ENCODE measurements at regions not wholly inside any gene's neighbourhood (a gene's known extent, or its start where the extent isn't known, plus 50 kb on each side); places are given as distances from the start of the nearest gene placed in this dataset.

DNA sequence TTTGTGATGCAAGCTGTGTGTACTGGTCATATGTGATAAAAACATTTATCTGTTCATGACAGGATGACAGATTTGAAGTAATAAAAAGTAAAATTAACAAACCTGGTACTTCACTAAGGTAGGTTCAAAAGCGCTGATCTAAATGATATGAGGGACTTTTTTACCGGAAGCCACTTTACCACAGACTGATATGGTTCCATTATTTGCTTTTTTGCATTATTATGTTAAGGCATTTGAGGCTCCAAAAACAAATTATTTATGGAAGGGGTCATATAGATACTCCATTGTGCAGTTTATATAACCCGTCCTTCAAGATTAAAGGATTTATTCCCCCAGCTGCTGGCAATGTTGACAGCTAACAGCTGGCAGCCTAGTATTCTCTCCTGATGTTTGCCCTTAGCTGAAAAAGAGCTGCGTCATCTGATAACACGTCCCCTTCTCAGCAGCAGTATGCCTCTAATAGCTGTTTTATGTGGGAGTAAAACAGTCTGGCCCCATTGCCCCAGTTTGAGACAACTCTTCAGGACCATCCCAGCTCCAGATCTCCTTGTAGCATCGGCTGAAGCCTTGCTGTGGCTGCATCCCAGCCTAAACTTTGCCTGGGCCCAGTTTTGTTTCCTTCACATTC, 84.8 kb upstream of the XIRP2 start:
- Histone ChIP-seq H3K4me1 (peaks cover 5% of the 10 kb centered on the region), H3K4me3 (no peak overlapping the region), H3K27me3 (ENCODE audit: low read depth) (no peaks in the 10 kb centered on the region), H3K27ac (peak overlapping the region; percentile 2), H3K36me3 (no peaks in the 10 kb centered on the region), H3K9me3 (no peaks in the 10 kb centered on the region)
- no peak for ATAC-seq
- TF ChIP-seq CTCF (IDR thresholded peaks at IDR 0.05) = no peak
- intact Hi-C loops (cut with DNase I) = no loop called here
- DNase-seq = no peak

DNA sequence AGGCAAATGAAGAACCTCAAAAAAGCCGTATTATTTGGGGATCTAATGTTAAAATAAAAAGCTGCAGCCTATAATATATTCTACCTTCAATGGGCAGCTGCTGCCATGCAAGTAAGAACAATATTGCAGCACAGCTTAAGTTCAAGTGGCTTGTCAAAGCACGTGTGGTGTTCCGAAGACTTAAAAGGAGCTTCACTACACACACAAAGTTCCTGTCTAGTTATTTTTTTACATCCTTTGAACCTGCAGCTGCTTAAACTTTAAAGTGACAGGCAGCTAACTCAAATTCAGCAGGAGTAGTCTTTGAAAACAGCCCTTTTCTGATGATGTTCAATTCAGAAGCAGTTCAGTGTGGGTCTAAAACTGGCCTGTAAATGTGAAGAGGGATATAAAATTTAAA, 85.8 kb upstream of the XIRP2 start:
- peaks cover 5% of the 10 kb centered on the region for H3K4me1 ChIP-seq
- H3K27me3 ChIP-seq (ENCODE audit: low read depth) = no peaks in the 10 kb centered on the region
- no peak overlapping the region for H3K4me3 ChIP-seq
- no peak for DNase-seq
- H3K36me3 ChIP-seq = no peaks in the 10 kb centered on the region
- intact Hi-C loops (cut with DNase I) = no loop called here
- no peak overlapping the region for H3K27ac ChIP-seq
- TF ChIP-seq CTCF (IDR thresholded peaks at IDR 0.05) = no peak
- H3K9me3 ChIP-seq = no peaks in the 10 kb centered on the region
- ATAC-seq = no peak

DNA sequence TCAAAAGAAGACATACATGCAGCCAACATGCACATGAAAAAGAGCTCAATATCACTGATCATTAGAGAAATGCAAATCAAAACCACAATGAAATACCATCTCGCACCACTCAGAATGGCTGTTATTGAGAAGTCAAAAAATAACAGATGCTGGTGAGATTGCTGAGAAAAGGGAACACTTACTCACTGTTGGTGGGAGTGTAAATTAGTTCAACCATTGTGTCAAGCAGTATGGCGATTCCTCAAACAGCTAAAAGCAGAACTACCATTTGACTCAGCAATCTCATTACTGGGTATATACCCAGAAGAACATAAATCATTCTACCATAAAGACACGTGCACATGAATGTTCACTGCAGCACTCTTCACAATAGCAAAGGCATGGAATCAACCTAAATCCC, 95.5 kb upstream of the XIRP2 start:
- no peaks in the 10 kb centered on the region for H3K9me3 ChIP-seq
- no peak overlapping the region for H3K27ac ChIP-seq
- TF ChIP-seq CTCF (IDR thresholded peaks at IDR 0.05) = no peak
- H3K27me3 ChIP-seq (ENCODE audit: low read depth) = no peaks in the 10 kb centered on the region
- intact Hi-C loops (cut with DNase I) = no loop called here
- H3K4me3 ChIP-seq = no peak overlapping the region
- no peaks in the 10 kb centered on the region for H3K36me3 ChIP-seq
- no peaks in the 10 kb centered on the region for H3K4me1 ChIP-seq
- DNase-seq (no peak), ATAC-seq (no peak)

GRCh38 chr2:166786707-166787106, 101.6 kb upstream of the XIRP2 start:
- H3K36me3 ChIP-seq = no peaks in the 10 kb centered on the region
- TF ChIP-seq CTCF (IDR thresholded peaks at IDR 0.05) = no peak
- no peak overlapping the region for H3K27ac ChIP-seq
- intact Hi-C loops (cut with DNase I) = no loop called here
- H3K4me3 ChIP-seq = no peak overlapping the region
- no peak for DNase-seq
- H3K9me3 ChIP-seq = no peaks in the 10 kb centered on the region
- H3K27me3 ChIP-seq (ENCODE audit: low read depth) = no peaks in the 10 kb centered on the region
- ATAC-seq = no peak
- H3K4me1 ChIP-seq = no peaks in the 10 kb centered on the region

- ATAC-seq = no peak
- TF ChIP-seq CTCF (IDR thresholded peaks at IDR 0.05) = no peak
- Histone ChIP-seq H3K4me1 (no peaks in the 10 kb centered on the region), H3K36me3 (no peaks in the 10 kb centered on the region), H3K4me3 (no peak overlapping the region), H3K27me3 (ENCODE audit: low read depth) (no peaks in the 10 kb centered on the region), H3K27ac (no peak overlapping the region), H3K9me3 (no peaks in the 10 kb centered on the region)
- intact Hi-C loops (cut with DNase I) = no loop called here
- DNase-seq = no peak
These were observed 103.9 kb upstream of the XIRP2 start for GRCh38 chr2:166784296-166784946.

Measured in lower lobe of right lung (tissue), 2 donors.